ENCODE measurements at regions not wholly inside any gene's neighbourhood (a gene's known extent, or its start where the extent isn't known, plus 50 kb on each side); places are given as distances from the start of the nearest gene placed in this dataset.

DNA sequence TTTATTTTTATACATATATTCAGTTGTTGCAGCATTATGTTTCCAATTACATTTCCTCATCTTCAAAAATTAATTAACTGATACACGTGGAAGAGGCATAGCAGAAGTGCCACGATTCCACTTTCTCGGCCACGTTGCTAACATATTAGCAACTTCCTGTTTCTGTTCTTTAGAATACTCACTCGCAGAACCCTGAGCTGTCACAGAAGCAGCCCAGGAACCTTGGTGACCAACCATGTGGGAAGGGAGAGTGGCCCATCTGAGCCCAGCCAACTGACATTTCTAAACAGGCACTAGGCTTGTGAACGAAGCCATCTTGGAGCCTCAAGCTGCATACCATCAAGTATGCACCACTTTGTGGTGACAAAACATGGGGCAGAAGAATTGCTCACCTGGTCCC is 350.1 kb downstream of the CBLN2 start:
- TF ChIP-seq, protein P1, sequence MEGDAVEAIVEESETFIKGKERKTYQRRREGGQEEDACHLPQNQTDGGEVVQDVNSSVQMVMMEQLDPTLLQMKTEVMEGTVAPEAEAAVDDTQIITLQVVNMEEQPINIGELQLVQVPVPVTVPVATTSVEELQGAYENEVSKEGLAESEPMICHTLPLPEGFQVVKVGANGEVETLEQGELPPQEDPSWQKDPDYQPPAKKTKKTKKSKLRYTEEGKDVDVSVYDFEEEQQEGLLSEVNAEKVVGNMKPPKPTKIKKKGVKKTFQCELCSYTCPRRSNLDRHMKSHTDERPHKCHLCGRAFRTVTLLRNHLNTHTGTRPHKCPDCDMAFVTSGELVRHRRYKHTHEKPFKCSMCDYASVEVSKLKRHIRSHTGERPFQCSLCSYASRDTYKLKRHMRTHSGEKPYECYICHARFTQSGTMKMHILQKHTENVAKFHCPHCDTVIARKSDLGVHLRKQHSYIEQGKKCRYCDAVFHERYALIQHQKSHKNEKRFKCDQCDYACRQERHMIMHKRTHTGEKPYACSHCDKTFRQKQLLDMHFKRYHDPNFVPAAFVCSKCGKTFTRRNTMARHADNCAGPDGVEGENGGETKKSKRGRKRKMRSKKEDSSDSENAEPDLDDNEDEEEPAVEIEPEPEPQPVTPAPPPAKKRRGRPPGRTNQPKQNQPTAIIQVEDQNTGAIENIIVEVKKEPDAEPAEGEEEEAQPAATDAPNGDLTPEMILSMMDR (IDR thresholded peaks at IDR 0.05) = no peak
- TF ChIP-seq POLR2A (IDR thresholded peaks at IDR 0.05) = no peak
